Stimulated activated CD8-positive, alpha-beta memory T cell treated with anti-CD3 and anti-CD28 coated beads, Interleukin-4, amount 100 ng/mL, for 24 hours (primary cell): ENCODE measurements at regions not wholly inside any gene's neighbourhood (a gene's known extent, or its start where the extent isn't known, plus 50 kb on each side); places are given as distances from the start of the nearest gene placed in this dataset.
"Not testable (repeated sequence)": the region's sequence is repeated elsewhere in the genome, so short reads cannot be mapped to it uniquely, and the experiment has no call there.

Experiments used
- DNase-seq: peaks from one replicate; pipeline ENCODE4 v3.0.0-alpha.2; 2020; ENCODE audit warnings: low read depth

DNA sequence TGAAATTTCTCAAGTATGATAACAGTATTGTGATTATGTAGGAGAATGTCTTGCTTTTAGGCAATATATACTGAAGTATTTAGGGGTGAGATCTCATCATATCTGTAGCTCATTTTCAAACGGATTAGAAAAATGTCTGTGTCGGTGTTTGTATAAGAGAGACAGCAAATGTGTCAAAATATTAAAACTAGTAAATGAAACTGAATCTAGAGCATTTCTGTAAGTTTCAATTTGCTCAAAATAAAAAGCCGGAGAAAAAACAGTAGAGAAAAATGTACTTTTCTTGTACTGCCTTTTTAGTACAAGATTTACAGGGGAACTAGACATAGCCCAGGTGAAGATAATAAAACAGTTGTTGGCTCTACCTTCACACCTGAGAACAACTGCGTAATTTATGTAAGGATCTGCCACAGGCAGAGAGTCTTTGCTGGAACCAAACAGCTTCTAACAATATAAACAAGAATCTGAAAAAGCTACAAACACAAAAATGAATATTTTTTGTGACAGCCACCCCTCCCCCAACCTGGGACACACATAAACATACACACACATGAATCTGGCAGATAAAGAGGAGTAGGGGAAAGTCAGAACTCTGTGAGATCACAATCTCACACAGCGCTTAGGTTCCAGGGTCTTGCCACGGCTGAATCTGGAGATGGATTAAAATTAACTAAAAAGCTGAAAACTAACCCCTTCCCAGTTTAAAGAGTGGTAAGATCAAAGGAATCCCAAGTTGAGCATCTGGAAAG is 153.3 kb downstream of the AVL9 start:
- no peak for DNase-seq

DNA sequence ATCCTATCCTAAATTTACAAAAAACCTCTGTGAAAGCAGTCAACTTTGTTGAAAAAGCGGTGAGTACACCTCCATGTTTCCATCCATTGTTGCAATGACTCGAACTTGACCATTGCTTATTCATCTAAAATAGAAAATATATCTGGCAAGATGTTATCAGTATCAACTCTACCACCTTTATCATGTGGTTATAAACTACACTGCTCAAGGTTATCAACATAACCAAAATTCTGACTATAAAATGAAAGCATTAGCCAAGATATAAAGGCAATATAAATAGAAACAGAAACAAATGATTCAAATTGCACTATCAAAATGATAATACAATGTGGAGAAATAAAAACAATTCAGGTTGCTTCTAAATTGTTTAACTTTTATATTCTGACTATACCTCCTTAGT is 150.0 kb downstream of the AVL9 start:
- not testable (repeated sequence) for DNase-seq

DNA sequence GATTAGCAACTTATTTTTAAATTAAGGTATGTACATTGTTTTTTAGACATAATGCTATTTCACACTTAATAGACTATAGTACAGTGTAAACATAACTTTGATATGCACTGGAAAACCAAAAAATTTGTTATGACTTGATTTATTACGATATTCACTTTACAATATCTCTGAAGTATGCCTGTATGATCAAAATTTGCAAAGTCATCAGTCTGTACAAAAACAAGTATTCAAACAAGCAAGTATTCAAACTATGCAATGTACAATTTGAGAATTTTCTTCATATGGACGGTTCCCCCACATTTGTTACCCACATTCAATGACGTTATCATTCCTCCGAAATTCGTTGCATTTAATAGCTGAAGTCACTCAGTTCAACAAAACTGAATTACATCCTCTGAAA is 147.9 kb downstream of the AVL9 start:
- no peak for DNase-seq

DNA sequence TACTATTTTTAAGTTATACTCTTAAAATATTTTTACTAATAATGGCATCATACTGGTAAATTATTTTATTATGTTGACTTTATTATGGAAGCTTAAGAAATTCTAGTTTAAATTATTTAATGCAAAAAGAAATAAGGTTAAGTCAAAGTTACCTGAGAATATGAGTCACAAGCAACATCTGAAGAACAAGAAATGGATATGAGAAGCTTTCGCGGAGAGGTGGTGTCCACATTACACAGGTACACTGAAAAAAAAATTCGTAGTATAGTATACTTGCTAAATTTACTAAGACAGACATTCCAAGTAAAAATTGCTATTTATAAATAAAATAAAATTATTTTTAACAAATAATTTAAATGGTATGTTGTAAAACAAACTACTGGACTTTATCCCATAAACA is 143.8 kb downstream of the AVL9 start:
- no peak for DNase-seq

DNA sequence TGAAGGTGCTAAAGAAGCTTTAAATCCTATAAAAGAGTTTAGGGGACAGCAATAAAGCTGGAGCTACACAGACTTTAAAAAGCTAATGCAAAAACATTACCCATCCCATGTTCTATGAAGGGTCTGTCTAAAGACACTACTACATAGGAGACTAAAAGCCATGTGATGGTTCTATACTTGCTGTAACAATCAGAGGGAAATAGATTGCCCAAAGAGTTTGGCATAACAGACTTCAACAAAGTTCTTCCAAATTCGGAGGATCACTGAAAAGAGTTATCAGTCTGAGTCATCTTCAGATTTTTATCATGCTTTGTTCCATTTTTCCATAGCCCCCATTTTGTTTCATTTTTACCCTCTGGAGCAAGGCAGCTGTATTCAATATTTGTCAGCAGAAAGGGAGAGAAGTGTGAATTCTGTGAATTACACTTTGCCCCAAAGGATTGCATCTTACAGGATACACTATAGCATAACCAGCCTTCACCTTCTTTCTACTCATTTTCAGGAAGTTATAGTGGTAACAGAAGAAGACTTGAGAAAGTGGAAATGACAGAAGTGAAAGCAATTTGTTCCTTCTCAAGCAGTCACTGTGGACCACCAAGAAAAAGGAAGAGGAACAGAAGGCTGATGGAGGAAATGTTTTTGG is 143.3 kb downstream of the AVL9 start:
- DNase-seq: not testable (repeated sequence)
